Stomach (tissue), 4 donors: ENCODE measurements at regions not wholly inside any gene's neighbourhood (a gene's known extent, or its start where the extent isn't known, plus 50 kb on each side); places are given as distances from the start of the nearest gene placed in this dataset.

Experiments used
- CTCF ChIP-seq, 7 experiments: fragments of 450-650 bp in 4 of 7; fragments of 200-600 bp in 3 of 7; sonication (generic) in 3 of 7; IDR thresholded peaks; one replicate each; pipeline ENCODE4 v1.5.1; 2016 to 2019; ENCODE audit warnings: antibody characterized with exemption in 7 of 7, control low read depth in 2 of 7, mild to moderate bottlenecking in 1 of 7
- POLR2A ChIP-seq, 4 donors: fragments of 450-650 bp; IDR thresholded peaks; one replicate each; pipeline ENCODE4 v1.6.1; 2016; ENCODE audit warnings: antibody characterized with exemption in 4 of 4, control low read depth in 2 of 4, mild to moderate bottlenecking in 1 of 4, moderate library complexity in 1 of 4

GRCh38 chr6:9514146-9514545, 900.7 kb downstream of the TFAP2A start:
- TF ChIP-seq POLR2A (IDR thresholded peaks at IDR 0.05), result no peak
- TF ChIP-seq CTCF (IDR thresholded peaks at IDR 0.05), result no peak
